Stimulated activated CD4-positive, alpha-beta T cell treated with anti-CD3 and anti-CD28 coated beads, Interleukin-12 subunit alpha, Interleukin-12 subunit beta, amount 100 ng/mL, for 48 hours (primary cell): ENCODE measurements at regions not wholly inside any gene's neighbourhood (a gene's known extent, or its start where the extent isn't known, plus 50 kb on each side); places are given as distances from the start of the nearest gene placed in this dataset.
"Not testable (repeated sequence)": the region's sequence is repeated elsewhere in the genome, so short reads cannot be mapped to it uniquely, and the experiment has no call there.

Experiments
- DNase-seq, 3 donors: peaks; one replicate each; pipeline ENCODE4 v3.0.0-alpha.2; 2020; ENCODE audit warnings: low read depth in 2 of 3, low spot score in 1 of 3

GRCh38 chr3:75241226-75241962 lies 422.7 kb upstream of the FRG2C start:
- not testable (repeated sequence) for DNase-seq

- DNase-seq, result no peak
Measured at GRCh38 chr3:75242012-75242735, 422.0 kb upstream of the FRG2C start.

- DNase-seq, result no peak
Measured at GRCh38 chr3:75248974-75249373, 415.2 kb upstream of the FRG2C start.

GRCh38 chr3:75254685-75255084 lies 409.4 kb upstream of the FRG2C start:
- DNase-seq, result no peak

- not testable (repeated sequence) for DNase-seq
Measured at GRCh38 chr3:75258825-75259683, 405.1 kb upstream of the FRG2C start.

GRCh38 chr3:75260975-75261374 lies 403.2 kb upstream of the FRG2C start:
- not testable (repeated sequence) for DNase-seq

- no peak for DNase-seq
Measured at GRCh38 chr3:75262661-75263060, 401.5 kb upstream of the FRG2C start.

- no peak for DNase-seq
Measured at GRCh38 chr3:75265897-75266296, 398.2 kb upstream of the FRG2C start.

- DNase-seq, result not testable (repeated sequence)
Measured at GRCh38 chr3:75268576-75268975, 395.6 kb upstream of the FRG2C start.

GRCh38 chr3:75272237-75272636 lies 391.9 kb upstream of the FRG2C start:
- DNase-seq, result not testable (repeated sequence)

GRCh38 chr3:75272691-75273090 lies 391.4 kb upstream of the FRG2C start:
- DNase-seq, result no peak

GRCh38 chr3:75285531-75286148 lies 378.5 kb upstream of the FRG2C start:
- DNase-seq, result not testable (repeated sequence)

GRCh38 chr3:75288972-75289574 lies 375.1 kb upstream of the FRG2C start:
- DNase-seq, result not testable (repeated sequence)

- DNase-seq, result no peak
Measured at GRCh38 chr3:75294124-75294523, 370.0 kb upstream of the FRG2C start.

GRCh38 chr3:75295013-75295412 lies 369.1 kb upstream of the FRG2C start:
- no peak for DNase-seq

GRCh38 chr3:75296858-75297257 lies 367.3 kb upstream of the FRG2C start:
- DNase-seq, result no peak

- no peak for DNase-seq
Measured at GRCh38 chr3:75300606-75301005, 363.5 kb upstream of the FRG2C start.

GRCh38 chr3:75301050-75301449 lies 363.1 kb upstream of the FRG2C start:
- DNase-seq, result not testable (repeated sequence)

- DNase-seq, result no peak
Measured at GRCh38 chr3:75303741-75304140, 360.4 kb upstream of the FRG2C start.

GRCh38 chr3:75305901-75306300 lies 358.2 kb upstream of the FRG2C start:
- no peak for DNase-seq

- not testable (repeated sequence) for DNase-seq
Measured at GRCh38 chr3:75311306-75311705, 352.8 kb upstream of the FRG2C start.
